ENCODE measurements at regions not wholly inside any gene's neighbourhood (a gene's known extent, or its start where the extent isn't known, plus 50 kb on each side); places are given as distances from the start of the nearest gene placed in this dataset.

DNA sequence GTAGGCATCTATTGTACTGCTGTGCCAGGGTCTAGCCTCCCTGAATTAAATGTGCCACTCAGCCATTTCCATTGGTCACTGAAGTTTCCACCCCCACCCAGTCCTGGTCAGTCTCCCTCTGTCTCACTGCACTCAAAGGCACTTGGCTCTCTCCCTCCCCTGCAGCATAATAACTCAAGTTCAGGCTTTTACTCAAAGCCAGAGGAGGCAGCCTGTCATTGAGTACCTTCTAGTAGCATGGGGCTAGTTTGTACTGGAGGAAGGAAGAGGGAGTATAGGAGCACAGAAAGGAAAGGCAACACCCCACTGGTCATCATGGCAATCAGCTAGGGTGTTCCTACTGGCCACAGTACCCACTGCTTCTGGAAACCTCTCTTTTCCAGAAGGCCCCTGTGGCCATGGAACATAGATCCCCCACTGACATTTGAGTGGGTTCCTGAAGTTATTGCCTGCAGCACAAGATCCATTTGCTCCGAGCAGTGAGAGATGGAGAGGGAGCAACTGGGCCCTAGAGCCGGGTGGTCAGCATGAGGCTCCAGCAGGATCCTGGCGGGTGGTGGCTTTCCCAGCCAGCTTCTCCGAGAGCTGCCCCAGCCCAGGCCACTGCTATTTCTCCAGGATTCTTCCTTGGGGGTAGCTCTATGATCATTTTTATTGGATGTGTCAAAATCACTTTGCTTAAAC, 89.9 kb upstream of the CPEB4 start:
- Histone ChIP-seq H3K4me1 (ENCODE audit: control insufficient read depth, insufficient read depth, low read length) (no peaks in the 10 kb centered on the region), H3K9ac (ENCODE audit: low read length) (no peak overlapping the region), H3K36me3 (ENCODE audit: control insufficient read depth, insufficient read depth, low read length) (no peaks in the 10 kb centered on the region), H3K27ac (ENCODE audit: low read depth, low read length) (no peak overlapping the region), H3K4me3 (ENCODE audit: low read length) (no peak overlapping the region), H3K27me3 (ENCODE audit: control insufficient read depth, insufficient read depth, low read length) (no peaks in the 10 kb centered on the region)

DNA sequence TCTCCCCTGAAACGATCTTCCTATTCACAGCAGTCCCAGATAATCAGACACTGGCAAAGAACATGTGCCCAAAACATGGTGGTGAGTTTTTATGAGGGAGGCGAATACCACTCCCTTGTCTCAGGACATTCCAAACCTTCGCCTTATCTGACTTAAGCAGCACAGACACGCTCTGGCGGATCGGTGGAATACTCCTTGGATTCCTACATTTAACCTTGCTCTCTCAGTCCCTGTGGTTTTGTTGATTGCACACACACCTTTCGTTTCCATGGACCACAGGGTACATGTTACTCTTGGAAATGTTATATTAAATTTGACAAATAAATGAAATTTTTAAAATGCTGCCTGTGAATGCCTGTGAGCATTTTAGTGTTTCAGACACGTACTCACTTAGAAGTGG, 87.8 kb upstream of the CPEB4 start:
- H3K27me3 ChIP-seq (ENCODE audit: control insufficient read depth, insufficient read depth, low read length) = no peaks in the 10 kb centered on the region
- H3K4me3 ChIP-seq (ENCODE audit: low read length) = no peak overlapping the region
- H3K4me1 ChIP-seq (ENCODE audit: control insufficient read depth, insufficient read depth, low read length) = no peaks in the 10 kb centered on the region
- no peaks in the 10 kb centered on the region for H3K36me3 ChIP-seq (ENCODE audit: control insufficient read depth, insufficient read depth, low read length)
- H3K27ac ChIP-seq (ENCODE audit: low read depth, low read length) = no peak overlapping the region
- no peak overlapping the region for H3K9ac ChIP-seq (ENCODE audit: low read length)

GRCh38 chr5:173801006-173801405, 87.1 kb upstream of the CPEB4 start:
- H3K9ac ChIP-seq (ENCODE audit: low read length) = no peak overlapping the region
- H3K27ac ChIP-seq (ENCODE audit: low read depth, low read length) = no peak overlapping the region
- no peaks in the 10 kb centered on the region for H3K36me3 ChIP-seq (ENCODE audit: control insufficient read depth, insufficient read depth, low read length)
- no peaks in the 10 kb centered on the region for H3K4me1 ChIP-seq (ENCODE audit: control insufficient read depth, insufficient read depth, low read length)
- no peaks in the 10 kb centered on the region for H3K27me3 ChIP-seq (ENCODE audit: control insufficient read depth, insufficient read depth, low read length)
- H3K4me3 ChIP-seq (ENCODE audit: low read length) = no peak overlapping the region

DNA sequence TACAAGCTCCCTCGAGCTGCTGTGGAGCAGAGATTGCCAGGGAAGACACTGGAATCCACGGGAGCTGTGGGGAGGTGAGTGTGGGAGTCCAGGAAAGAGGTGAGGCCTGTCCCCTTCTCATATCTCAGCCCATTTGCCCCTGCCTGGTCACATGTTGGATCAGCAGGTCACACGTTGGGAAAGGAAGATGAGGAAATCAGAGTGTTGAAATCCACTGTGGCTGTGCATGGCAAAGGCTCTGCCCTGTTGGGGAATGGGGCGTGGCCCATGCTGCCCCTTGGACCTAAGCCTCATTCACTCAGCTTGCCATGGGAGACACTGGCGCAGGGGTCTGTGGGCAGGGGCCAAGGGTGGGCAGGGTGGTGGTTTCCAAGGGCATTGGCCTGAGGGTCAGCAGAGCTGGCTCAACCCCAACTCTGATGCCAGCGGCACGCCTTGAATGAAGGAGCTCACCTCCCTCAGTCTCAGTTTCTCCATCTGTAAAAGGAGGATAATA, 85.4 kb upstream of the CPEB4 start:
- no peak overlapping the region for H3K9ac ChIP-seq (ENCODE audit: low read length)
- H3K4me1 ChIP-seq (ENCODE audit: control insufficient read depth, insufficient read depth, low read length) = no peaks in the 10 kb centered on the region
- H3K36me3 ChIP-seq (ENCODE audit: control insufficient read depth, insufficient read depth, low read length) = no peaks in the 10 kb centered on the region
- H3K27ac ChIP-seq (ENCODE audit: low read depth, low read length) = no peak overlapping the region
- H3K4me3 ChIP-seq (ENCODE audit: low read length) = no peak overlapping the region
- H3K27me3 ChIP-seq (ENCODE audit: control insufficient read depth, insufficient read depth, low read length) = no peaks in the 10 kb centered on the region

GRCh38 chr5:173804579-173804978, 83.6 kb upstream of the CPEB4 start:
- Histone ChIP-seq H3K4me3 (ENCODE audit: low read length) (no peak overlapping the region), H3K9ac (ENCODE audit: low read length) (no peak overlapping the region), H3K27ac (ENCODE audit: low read depth, low read length) (no peak overlapping the region), H3K36me3 (ENCODE audit: control insufficient read depth, insufficient read depth, low read length) (no peaks in the 10 kb centered on the region), H3K27me3 (ENCODE audit: control insufficient read depth, insufficient read depth, low read length) (no peaks in the 10 kb centered on the region), H3K4me1 (ENCODE audit: control insufficient read depth, insufficient read depth, low read length) (no peaks in the 10 kb centered on the region)

GRCh38 chr5:173806270-173807035, 81.7 kb upstream of the CPEB4 start:
- Histone ChIP-seq H3K36me3 (ENCODE audit: control insufficient read depth, insufficient read depth, low read length) (no peaks in the 10 kb centered on the region), H3K27me3 (ENCODE audit: control insufficient read depth, insufficient read depth, low read length) (no peaks in the 10 kb centered on the region), H3K4me3 (ENCODE audit: low read length) (no peak overlapping the region), H3K27ac (ENCODE audit: low read depth, low read length) (no peak overlapping the region), H3K4me1 (ENCODE audit: control insufficient read depth, insufficient read depth, low read length) (no peaks in the 10 kb centered on the region), H3K9ac (ENCODE audit: low read length) (no peak overlapping the region)

DNA sequence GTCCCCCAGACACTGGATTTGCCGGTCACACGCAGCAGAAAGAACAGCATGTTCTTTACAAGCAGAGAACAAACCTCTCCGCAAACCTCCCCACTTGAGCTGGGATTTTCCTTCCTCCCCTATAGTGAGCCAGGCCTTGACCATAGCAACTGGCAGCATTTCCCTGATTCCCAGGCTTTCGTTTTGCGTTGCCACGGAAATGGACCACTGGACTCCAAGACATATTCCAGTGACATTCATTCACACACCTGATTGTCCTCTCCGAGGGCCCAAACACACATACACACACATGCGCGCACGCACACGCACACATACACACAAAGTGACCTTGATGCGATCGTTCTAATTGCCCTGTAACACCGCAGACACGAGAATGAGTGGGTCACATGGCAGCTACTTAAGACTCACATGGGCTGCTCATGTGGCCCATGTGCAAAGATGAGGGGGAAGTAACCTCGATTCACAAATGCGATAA, 80.9 kb upstream of the CPEB4 start:
- Histone ChIP-seq H3K27ac (ENCODE audit: low read depth, low read length) (no peak overlapping the region), H3K4me1 (ENCODE audit: control insufficient read depth, insufficient read depth, low read length) (no peaks in the 10 kb centered on the region), H3K4me3 (ENCODE audit: low read length) (no peak overlapping the region), H3K9ac (ENCODE audit: low read length) (no peak overlapping the region), H3K36me3 (ENCODE audit: control insufficient read depth, insufficient read depth, low read length) (no peaks in the 10 kb centered on the region), H3K27me3 (ENCODE audit: control insufficient read depth, insufficient read depth, low read length) (no peaks in the 10 kb centered on the region)

GRCh38 chr5:173808079-173808808, 79.9 kb upstream of the CPEB4 start:
- no peak overlapping the region for H3K4me3 ChIP-seq (ENCODE audit: low read length)
- H3K27me3 ChIP-seq (ENCODE audit: control insufficient read depth, insufficient read depth, low read length) = no peaks in the 10 kb centered on the region
- no peak overlapping the region for H3K27ac ChIP-seq (ENCODE audit: low read depth, low read length)
- no peaks in the 10 kb centered on the region for H3K36me3 ChIP-seq (ENCODE audit: control insufficient read depth, insufficient read depth, low read length)
- H3K9ac ChIP-seq (ENCODE audit: low read length) = no peak overlapping the region
- H3K4me1 ChIP-seq (ENCODE audit: control insufficient read depth, insufficient read depth, low read length) = no peaks in the 10 kb centered on the region

GRCh38 chr5:173809014-173809413, 79.1 kb upstream of the CPEB4 start:
- Histone ChIP-seq H3K27ac (ENCODE audit: low read depth, low read length) (no peak overlapping the region), H3K27me3 (ENCODE audit: control insufficient read depth, insufficient read depth, low read length) (no peaks in the 10 kb centered on the region), H3K4me1 (ENCODE audit: control insufficient read depth, insufficient read depth, low read length) (no peaks in the 10 kb centered on the region), H3K36me3 (ENCODE audit: control insufficient read depth, insufficient read depth, low read length) (no peaks in the 10 kb centered on the region), H3K4me3 (ENCODE audit: low read length) (no peak overlapping the region), H3K9ac (ENCODE audit: low read length) (no peak overlapping the region)

- Histone ChIP-seq H3K4me3 (ENCODE audit: low read length) (no peak overlapping the region), H3K27ac (ENCODE audit: low read depth, low read length) (no peak overlapping the region), H3K9ac (ENCODE audit: low read length) (no peak overlapping the region), H3K36me3 (ENCODE audit: control insufficient read depth, insufficient read depth, low read length) (no peaks in the 10 kb centered on the region), H3K4me1 (ENCODE audit: control insufficient read depth, insufficient read depth, low read length) (no peaks in the 10 kb centered on the region), H3K27me3 (ENCODE audit: control insufficient read depth, insufficient read depth, low read length) (no peaks in the 10 kb centered on the region)
These were observed 75.2 kb upstream of the CPEB4 start for GRCh38 chr5:173812811-173813550.

DNA sequence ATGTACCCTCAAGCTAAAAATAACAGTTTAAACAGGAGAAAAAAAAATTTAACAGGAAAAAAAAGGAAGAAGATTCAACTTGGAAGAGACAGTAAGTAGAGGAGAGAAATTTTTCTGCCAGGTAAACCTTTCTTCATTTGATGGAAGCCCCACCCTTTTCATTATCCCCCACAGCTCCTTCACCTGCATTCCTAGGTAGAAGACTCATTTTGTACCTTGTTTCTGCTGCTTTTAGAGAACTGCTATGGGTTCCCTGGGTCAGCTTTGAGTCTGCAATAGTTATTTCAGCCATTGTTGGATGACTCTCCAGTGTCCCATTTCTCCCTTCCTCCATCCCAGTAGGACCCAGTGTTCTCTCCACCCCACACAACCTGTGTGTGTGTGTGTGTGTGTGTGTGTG, 74.1 kb upstream of the CPEB4 start:
- no peak overlapping the region for H3K27ac ChIP-seq (ENCODE audit: low read depth, low read length)
- H3K4me3 ChIP-seq (ENCODE audit: low read length) = no peak overlapping the region
- H3K36me3 ChIP-seq (ENCODE audit: control insufficient read depth, insufficient read depth, low read length) = no peaks in the 10 kb centered on the region
- no peak overlapping the region for H3K9ac ChIP-seq (ENCODE audit: low read length)
- H3K4me1 ChIP-seq (ENCODE audit: control insufficient read depth, insufficient read depth, low read length) = no peaks in the 10 kb centered on the region
- H3K27me3 ChIP-seq (ENCODE audit: control insufficient read depth, insufficient read depth, low read length) = no peaks in the 10 kb centered on the region

DNA sequence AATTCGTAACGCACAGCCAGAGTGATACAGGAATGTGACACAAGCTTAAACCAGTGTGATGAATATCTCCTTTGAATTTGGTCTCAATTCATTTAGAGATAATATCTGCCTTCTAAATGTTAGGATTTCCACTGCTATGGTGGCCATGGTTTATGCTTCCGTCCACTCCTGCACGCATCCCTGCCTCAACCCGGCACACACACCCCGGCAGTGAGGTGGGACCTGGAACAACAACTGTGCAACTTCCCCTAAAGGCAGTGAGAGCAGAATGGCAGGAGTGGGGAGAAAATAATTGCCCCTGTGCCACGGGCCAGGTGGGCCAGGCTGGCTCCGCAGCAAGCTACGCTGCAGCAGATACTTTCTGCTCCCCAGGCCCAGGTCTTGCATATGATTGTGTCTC, 72.6 kb upstream of the CPEB4 start:
- Histone ChIP-seq H3K27ac (ENCODE audit: low read depth, low read length) (no peak overlapping the region), H3K9ac (ENCODE audit: low read length) (no peak overlapping the region), H3K27me3 (ENCODE audit: control insufficient read depth, insufficient read depth, low read length) (no peaks in the 10 kb centered on the region), H3K36me3 (ENCODE audit: control insufficient read depth, insufficient read depth, low read length) (no peaks in the 10 kb centered on the region), H3K4me1 (ENCODE audit: control insufficient read depth, insufficient read depth, low read length) (no peaks in the 10 kb centered on the region), H3K4me3 (ENCODE audit: low read length) (no peak overlapping the region)
